HG03439 (cell line): ENCODE measurements at regions not wholly inside any gene's neighbourhood (a gene's known extent, or its start where the extent isn't known, plus 50 kb on each side); places are given as distances from the start of the nearest gene placed in this dataset.
A peak's percentile ranks its signal among the peaks of the same experiment; 100 is the strongest.
"Not testable (repeated sequence)": the region's sequence is repeated elsewhere in the genome, so short reads cannot be mapped to it uniquely, and the experiment has no call there.

Experiments
- ATAC-seq: cut with Tn5 transposase; IDR thresholded peaks from one replicate; pipeline ENCODE4 v1.9.1; 2021; ENCODE audit warnings: mild to moderate bottlenecking, moderate library complexity; ENCODE audit not compliant: unreplicated experiment

GRCh38 chr5:108696951-108697715 is 50.6 kb upstream of the FER start:
- no peak for ATAC-seq

DNA sequence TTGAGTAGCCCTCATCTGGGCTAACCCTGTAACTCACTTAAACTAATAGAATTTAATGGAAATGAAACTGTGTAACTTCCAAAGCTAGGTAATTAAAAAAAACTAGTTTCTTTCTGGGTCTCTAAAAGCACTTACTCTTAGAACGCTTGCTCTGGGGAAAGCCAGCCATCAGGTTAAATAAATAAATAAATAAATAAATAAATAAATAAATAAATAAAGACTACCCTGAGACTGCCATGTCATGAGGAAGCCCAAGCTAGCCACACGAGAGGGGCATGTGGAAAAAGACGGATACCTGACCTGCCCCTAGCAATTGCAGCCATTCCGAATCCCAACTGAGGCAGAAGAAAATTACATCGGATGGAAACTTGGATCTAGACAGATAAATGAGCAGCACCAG is 51.3 kb upstream of the FER start:
- ATAC-seq = no peak

DNA sequence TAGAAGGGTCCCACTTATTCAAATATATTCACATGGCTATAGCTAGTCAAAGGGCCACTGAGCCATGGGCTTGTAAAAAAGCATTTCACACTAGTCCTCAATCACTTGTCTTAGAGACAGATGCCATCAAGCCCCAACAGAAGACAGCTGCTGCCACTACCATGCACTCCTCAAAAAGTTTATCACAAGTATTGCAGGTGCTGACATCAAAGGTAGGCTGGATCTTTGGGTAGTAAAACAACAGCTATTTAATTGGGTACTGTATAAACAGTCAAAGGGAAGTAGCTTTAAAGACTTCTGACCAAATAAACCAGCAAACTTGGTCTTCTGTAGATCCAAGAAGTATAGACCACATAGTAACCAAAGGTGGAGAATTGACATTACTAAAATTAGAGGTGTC is 59.2 kb upstream of the FER start:
- no peak for ATAC-seq

DNA sequence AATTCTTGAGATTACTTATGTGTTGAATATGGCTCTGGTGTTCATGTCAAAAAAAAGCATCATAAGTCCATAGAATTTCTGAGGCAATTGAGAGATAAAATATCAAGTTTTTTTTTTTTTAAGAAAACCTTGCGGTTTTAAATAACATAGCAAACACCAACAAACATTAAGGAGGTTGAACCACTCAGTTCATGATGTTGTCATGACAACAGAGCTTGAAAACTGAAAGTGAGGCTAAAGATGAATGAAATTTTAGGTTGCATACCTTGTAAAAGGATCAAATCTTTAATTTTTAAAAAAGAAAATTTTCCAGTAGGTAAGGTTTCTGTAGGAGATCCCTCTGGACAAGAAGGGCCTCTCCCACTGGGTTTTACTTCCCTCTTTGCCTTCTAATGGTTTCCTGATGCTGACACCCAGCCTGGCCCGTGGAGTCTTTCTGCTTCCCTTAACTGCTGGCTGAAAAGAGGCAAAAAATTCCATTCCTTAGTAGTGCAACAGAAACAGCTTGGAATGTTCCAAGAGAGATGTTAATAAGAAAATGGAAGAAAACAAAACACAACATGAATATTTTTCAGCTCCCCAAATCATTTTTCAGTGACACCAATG is 60.0 kb upstream of the FER start:
- ATAC-seq = no peak

DNA sequence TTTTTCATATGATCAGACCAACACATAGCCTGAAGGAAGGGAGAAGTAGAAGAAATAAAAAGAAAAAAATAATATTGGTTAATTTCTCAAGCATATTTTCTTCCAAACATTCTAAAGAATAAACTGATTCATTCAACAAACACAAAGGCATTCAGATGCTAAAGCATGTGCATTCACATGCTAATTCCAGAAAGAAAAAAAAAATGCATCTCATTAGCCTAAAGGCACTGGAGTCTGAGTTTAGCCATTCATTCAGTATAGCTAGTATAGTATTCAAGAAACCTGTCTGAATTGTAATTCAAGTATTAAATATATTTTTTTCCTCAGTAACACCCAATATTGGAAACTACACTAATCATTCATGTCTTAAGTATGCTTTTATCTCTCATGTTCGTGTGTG is 61.0 kb upstream of the FER start:
- no peak for ATAC-seq

DNA sequence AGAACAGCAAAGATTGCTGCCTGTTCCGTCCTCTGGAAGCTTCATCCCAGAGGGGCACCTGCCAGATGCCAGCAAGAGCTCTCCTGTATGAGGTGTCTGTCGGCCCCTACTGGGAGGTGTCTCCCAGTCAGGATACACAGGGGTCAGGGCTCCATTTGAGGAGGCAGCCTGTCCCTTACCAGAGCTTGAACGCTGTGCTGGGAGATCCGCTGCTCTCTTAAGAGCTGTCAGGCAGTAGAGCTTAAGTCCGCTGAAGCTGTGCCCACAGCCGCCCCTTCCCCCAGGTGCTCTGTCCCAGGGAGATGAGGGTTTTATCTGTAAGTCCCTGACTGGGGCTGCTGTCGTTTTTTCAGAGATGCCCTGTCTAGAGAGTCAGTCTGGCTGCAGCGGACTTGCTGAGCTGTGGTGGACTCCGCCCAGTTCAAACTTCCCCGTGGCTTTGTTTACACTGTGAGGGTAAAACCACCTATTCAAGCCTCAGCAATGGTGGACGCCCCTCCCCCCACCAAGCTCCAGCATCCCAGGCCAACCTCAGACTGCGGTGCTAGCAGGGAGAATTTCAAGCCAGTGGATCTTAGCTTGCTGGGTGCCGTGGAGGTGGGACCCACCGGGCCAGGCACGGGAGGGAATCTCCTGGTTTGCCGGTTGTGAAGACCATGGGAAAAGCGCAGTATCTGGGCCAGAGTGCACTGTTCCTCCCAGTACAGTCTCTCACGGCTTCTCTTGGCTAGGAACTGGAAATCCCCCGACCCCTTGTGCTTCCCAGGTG is 62.1 kb upstream of the FER start:
- ATAC-seq = not testable (repeated sequence)

DNA sequence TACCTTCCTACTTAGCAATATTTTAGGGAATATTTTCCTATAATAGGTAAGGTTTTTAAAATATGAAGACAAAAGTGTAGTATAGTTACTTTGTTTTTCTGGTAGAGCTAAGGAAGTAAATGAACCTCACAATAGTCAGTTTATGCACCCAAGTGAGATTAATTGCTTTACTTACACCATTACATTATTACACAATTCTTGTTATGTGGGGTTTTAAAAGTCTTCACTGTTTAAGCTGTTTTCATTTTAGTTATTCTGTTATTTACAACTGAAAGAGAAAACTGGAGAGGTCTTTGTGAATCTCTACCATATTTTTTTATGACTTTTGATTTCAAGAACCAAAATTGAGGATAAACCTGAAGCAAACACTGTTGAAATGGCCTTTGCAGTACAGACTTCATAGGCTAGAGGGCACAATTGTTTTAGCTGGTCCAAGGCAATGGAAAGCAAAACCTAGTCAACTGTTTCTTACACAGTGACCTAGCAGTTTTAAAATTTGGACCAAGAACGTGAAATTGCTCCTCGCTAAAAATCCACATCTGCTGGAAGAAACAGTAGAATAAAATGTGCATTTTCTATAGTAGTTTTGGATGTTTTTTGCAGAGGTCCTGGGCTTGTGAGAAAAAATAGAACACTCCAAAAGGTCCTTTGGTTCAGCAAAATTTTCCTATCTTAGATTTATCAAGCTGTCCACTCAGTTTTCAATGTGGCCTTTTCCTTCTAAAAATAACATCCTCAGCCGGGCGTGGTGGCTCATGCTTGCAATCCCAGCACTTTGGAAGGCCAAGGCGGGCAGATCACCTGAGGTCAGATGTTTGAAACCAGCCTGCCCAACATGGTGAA is 66.4 kb upstream of the FER start:
- ATAC-seq = peak; percentile 92

DNA sequence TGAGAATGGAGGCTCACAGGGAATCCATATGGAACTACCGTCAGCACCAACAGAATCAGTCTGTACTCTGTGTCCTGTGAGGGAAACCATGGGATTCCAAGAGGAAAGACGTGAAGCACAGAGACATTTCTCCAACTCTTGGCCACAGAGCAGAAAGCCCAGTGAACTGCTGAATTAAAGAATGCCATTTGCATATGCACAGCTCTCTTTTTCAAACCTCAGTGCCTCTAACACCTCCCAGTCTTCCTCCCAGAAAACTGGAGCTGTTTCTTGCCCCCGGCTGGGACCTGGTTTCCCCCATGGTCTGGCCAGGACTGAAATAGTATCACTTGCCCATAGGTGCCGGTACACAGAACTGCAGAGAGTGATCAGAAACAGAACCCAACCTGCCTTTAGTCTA is 69.6 kb upstream of the FER start:
- no peak for ATAC-seq

GRCh38 chr5:108675736-108676135 is 72.0 kb upstream of the FER start:
- ATAC-seq = no peak

DNA sequence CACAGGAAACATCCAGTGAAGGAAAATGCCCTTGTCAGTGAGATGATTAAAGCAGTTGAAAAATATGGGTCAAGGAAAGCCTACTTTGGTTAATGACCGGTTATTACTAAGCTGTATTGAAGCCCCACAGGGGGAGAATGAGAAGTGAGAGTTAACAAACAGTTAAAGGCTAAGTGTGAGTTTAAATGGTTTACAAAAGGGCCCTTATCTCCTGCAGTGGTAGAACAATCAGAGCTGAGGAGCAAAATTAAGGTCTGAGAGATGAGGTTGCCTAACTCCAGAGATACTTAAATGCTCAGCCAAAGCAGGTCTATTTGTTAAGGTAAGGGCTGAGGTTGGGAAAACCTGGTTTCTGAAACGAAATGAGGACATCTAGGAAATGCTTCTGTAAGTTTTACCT is 75.1 kb upstream of the FER start:
- no peak for ATAC-seq

DNA sequence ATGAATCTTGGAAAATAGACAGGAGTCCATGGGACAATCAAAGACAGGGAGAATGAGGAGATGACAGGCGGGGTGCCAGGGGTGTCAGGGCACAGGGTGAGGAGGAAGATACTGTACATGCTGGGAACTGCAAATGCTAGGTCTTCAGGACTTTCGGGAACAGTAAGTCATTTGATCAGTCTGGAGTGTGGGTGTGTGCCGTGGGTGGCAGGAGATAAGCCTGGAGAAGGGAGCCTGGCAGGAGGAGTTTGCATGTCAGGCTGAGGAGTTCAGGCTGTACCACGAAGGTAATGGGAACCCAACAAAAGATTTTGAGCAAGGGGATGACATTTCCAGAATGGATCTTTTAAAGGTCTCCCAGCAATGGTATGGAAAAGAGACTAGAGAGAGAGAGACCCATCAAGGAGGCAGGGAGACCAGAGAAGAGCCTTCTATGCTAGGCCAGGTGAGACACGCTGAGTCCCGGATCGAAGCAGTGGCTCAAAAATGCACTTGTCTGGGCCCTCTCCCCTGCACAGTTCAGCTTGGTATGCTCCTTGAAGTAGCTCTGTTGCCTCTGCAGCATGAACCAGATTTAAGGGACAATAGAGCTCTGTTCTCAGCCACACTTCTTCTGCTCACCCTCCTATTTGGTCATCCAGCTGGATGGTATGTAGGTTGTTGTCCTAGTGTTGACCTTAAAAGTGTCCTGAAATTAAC is 77.0 kb upstream of the FER start:
- ATAC-seq = no peak

DNA sequence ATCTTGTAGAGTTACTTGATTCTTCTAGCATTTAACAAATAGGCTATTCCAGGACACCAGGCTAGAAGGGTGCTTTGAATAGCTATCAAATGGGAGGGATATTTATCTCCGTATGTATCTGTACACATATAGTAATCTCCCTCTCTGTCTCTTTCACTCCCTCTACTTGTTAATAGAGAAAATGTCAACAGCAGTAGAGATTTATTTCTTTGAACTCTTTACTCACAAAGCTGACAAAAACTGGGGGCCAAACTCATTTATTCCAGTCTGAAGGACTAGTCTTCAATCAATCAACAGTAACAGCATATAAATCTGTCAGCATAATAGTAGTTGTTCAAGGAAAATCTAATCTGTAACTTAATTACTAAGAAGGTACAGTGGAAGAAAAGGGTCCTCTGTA is 78.2 kb upstream of the FER start:
- ATAC-seq = no peak

DNA sequence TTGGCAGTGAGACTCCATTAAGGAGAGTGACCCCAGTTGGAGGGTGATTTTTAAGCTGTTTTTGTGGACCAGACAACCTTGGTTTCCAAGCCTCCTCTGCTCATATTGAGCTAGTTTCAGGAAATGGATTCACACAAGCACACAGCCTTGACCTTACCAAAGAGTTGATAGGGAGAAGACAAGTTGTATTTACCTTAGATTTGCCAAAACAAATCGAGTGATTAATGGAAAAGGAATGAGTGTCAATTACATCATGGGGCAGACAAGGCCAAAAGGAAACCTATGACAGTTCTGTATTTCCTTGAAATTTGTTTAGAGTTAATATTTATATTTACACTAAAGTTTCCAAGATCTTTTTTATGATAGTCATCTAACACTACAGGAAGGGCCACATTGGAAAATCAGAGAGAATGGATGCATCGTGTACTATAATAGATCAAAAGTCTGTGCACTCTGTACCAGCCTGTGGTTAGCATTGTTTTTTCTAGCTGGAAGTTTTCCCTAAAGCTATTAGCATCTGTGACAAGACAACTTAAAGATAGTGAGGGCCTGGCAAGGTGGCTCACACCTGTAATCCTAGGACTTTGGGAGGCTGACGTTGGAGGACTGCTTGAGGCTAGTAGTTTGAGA is 86.0 kb upstream of the FER start:
- ATAC-seq = no peak

- ATAC-seq = no peak
Observed at GRCh38 chr5:108661024-108661423, 86.7 kb upstream of the FER start.

DNA sequence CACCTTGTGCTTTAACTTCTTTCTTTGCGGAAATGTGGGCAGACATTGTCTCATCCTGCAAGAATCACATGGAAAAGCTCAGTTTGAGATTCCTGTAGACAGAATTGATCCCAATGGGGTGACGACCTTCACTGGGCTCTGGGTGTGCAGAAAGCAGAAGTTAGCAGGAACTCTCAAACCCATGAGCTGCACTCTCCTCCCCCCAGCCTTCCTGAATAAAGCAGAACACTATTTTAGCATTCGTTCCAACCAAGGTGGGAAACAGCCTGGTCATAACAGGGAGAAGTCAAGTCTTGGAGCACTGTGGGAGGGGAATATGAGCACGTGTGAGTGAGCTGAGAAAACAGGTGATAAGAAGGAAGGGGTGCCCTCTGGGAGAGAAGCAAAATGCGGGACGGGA is 87.4 kb upstream of the FER start:
- no peak for ATAC-seq

- ATAC-seq = no peak
Observed at GRCh38 chr5:108659531-108659930, 88.2 kb upstream of the FER start.

DNA sequence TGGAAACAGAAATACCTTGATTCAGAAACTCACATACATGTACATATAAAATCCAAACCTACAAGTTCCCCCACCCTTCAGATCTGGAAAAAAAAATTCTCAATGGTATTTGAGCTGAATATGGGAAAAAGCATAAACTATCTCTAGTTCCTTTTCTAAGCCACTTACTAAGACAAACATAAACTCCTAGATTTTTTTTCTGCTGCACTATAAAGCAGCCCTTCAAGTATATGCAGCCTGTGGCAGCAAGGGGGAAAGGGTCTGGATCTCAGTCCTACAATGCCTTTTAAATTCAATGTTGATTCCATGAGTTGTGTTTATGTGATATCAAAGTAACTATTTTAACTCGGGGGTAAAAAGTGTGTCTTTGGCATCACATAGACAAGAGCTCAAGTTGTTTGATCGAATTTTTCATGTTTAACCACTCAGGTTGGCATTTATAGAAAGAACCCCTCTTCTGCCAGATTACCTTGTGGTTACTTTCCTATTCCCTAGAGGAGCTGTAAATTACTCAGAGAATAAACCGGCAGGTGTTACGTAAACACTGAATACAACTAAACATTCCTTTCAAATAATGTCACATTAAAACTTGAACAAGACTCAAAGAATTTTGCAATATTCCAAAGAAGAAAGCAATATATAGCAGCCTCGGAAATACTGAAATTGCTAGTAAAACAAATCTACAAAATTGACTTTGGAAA is 91.8 kb upstream of the FER start:
- ATAC-seq = no peak

DNA sequence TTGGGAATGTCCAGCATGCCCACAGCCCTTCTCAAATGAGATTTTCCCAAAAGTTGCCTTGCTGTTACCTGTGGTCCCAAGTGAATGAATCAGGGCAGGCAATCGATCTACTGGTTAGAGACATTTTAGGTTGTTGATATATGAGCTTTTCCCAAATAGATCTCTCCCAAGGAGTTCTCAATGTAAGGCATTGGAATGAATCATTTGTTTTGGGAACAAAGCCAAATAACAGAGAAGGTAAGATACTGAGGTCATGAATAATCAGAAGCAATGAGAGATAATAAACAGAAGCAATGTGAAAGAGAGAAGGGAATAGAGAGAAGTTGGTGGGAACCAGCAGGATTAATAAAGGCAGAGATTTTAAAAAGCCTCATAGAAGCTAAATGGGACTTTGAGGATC is 93.6 kb upstream of the FER start:
- ATAC-seq = no peak

DNA sequence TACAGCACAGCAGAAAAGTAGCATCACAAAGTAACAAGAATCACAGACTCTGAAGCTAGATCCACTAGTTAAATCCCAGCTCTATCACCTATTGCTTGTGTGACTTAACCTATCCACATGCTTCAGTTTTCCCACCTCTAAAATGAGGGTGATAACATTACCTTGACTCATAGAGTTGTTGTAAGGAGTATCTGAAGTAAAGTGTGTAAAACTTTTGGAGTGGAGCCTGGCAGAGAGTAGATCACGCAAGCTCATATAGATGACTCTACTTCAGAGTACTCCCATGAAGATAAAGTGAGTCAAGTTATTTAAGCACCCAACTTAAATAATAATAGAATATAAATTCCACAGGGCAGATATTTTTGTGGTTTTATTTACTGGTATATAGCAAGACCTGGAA is 94.5 kb upstream of the FER start:
- no peak for ATAC-seq

DNA sequence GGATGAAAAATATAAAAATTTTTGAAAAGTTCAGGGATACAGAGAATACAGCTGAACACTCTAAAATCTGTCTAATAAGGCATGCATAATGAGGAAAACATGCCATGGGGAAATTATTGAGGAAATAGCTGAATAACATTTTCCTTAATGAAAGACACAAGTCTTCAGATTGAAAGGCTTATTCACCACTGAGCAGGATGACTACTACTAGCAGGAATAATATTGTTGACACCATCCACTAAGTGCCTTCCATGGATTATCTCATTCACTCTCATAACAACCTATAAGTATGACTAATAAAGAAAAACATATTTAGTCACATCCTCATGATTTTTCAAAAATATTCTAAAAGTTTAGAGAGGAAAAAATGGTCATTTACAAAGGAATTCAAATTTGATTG is 96.7 kb upstream of the FER start:
- no peak for ATAC-seq
